ENCODE measurements at regions not wholly inside any gene's neighbourhood (a gene's known extent, or its start where the extent isn't known, plus 50 kb on each side); places are given as distances from the start of the nearest gene placed in this dataset.
"Not testable (repeated sequence)": the region's sequence is repeated elsewhere in the genome, so short reads cannot be mapped to it uniquely, and the experiment has no call there.

DNA sequence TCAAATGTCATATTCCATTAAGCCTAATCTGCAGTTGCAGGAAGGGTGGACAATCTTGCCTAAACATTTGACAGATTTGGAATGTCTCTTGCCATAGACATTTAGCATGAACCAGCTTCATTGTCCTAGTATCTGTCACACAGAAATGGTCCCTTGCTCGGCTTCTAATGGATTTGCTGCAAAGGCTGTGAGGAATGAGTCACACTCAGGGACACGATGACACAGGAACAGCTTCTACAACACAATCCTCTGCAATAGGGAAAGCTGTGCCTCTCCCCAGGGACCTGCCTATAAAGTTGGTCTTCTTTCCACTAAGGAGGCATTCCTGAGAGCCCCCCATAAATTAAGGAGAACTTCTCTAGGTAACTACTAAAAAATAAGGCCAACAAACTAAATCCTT lies 155.1 kb upstream of the L3MBTL4 start:
- TF ChIP-seq CTCF (IDR thresholded peaks at IDR 0.05) = no peak
- no peak for DNase-seq (ENCODE audit: low spot score)
- no peak overlapping the region for H3K4me3 ChIP-seq
- no peak overlapping the region for H3K27ac ChIP-seq

GRCh38 chr18:6570581-6571238 lies 156.0 kb upstream of the L3MBTL4 start:
- no peak for TF ChIP-seq CTCF (IDR thresholded peaks at IDR 0.05)
- no peak for DNase-seq (ENCODE audit: low spot score)
- Histone ChIP-seq H3K4me3 (no peak overlapping the region), H3K27ac (no peak overlapping the region)

DNA sequence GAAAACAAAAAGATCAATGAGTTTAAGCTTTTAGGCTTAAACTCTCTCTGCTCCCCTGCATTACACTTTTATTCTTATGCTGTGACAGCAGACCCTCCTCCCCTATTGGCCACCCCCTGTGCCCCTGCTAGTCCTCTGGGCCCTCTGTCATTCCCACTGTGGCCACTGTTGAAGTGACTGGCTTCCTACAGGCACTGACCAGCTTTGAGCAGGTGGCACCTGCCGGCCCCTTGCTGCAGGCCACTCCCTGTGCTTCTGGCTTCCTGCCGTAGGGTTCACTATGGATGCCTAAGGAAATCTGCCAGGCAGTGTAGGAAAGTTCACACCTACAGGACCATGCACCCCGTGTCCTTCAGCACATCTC lies 156.5 kb upstream of the L3MBTL4 start:
- no peak overlapping the region for H3K27ac ChIP-seq

DNA sequence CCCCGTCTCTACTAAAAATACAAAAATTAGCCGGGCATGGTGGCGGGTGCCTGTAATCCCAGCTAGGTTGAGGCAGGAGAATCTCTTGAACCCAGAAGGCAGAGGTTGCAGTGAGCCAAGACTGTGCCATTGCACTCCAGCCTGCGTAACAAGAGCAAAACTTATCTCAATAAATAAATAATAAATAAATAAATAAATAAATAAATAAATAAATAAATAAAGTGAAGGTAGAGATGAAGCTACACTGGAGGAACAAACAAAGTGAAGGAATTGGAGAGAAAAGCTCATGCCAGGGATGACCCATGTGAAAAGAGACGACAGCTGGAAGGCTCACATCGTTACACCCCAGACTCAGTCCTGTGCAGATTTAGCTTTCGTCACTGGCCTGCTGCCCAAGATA lies 157.3 kb upstream of the ARHGAP28 start:
- DNase-seq (ENCODE audit: low spot score); H3K27ac ChIP-seq; H3K4me3 ChIP-seq: not testable (repeated sequence)

More for the DNA sequence above, 156.5 kb upstream of the L3MBTL4 start:
- H3K4me3 ChIP-seq = no peak overlapping the region
- TF ChIP-seq CTCF (IDR thresholded peaks at IDR 0.05) = no peak
- no peak for DNase-seq (ENCODE audit: low spot score)

GRCh38 chr18:6574631-6575030 lies 154.9 kb upstream of the ARHGAP28 start:
- no peak overlapping the region for H3K27ac ChIP-seq
- DNase-seq (ENCODE audit: low spot score) = no peak
- no peak overlapping the region for H3K4me3 ChIP-seq

DNA sequence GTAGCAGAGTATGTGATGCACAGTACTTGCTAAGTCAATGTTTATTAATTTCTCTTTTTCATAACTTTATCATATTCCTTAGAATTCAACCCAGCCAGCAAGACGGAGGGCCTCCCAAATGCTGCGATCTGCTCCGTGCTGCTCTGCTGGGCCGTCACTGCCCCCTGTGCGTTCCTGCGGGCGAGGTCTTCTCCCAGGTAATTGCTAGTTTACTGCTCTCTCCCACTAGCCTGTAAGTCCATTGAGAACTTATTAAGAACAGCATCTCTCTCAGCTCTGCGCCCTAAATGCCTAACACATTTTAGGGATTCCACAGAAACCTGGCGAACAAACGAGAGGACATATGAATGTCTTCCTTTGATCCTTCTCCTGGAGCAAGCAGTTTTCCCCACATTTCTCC lies 153.6 kb upstream of the ARHGAP28 start:
- no peak for DNase-seq (ENCODE audit: low spot score)
- no peak overlapping the region for H3K4me3 ChIP-seq
- no peak overlapping the region for H3K27ac ChIP-seq
- no peak for TF ChIP-seq CTCF (IDR thresholded peaks at IDR 0.05)

More at GRCh38 chr18:6574631-6575030, 154.9 kb upstream of the ARHGAP28 start:
- TF ChIP-seq CTCF (IDR thresholded peaks at IDR 0.05) = no peak

DNA sequence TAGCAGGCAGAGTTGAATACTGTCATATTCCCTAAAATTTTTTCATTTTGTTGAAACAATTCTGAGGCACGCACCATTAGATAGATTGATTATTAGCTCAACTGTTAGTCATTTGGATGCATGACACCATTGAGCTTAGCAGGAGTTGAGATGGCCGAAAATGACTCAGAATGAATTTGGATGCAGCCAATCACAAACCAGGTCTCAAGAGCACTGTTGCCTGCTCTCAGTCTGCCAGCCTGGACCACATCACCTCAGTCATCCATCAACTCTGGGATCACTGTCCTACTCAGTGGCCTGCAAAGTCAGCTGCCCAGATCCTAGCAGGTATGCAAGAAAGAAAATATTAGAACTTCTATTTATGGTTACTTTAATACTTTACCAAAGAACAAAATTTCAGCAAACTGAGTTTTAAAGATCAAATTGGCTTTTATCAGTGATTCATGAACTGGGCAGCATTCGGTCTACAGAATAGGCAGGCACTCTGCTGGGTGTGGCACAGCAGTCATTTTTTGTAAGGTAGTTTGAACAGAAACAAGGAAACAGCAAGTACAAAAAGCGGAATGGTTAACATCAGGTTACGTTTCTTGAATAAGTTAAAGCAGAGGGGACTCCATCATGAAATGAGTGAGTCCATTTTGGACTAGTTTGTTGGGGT lies 152.7 kb upstream of the ARHGAP28 start:
- no peak for TF ChIP-seq CTCF (IDR thresholded peaks at IDR 0.05)
- Histone ChIP-seq H3K4me3 (no peak overlapping the region), H3K27ac (no peak overlapping the region)
- DNase-seq (ENCODE audit: low spot score) = no peak
